H1 (cell line): ENCODE measurements at regions not wholly inside any gene's neighbourhood (a gene's known extent, or its start where the extent isn't known, plus 50 kb on each side); places are given as distances from the start of the nearest gene placed in this dataset.

Source experiments
- CTCF ChIA-PET: fragments of 300-600 bp; sonication (Branson Sonifier 250); formaldehyde crosslinking; loops from one replicate; lab custom pipeline; 2021; ENCODE audit not compliant: partially characterized antibody; lab: Charles Lee
- POLR2A ChIA-PET: fragments of 300-600 bp; sonication (Branson Sonifier 250); formaldehyde crosslinking; loops from one replicate; lab custom pipeline; 2021; ENCODE audit warnings: inconsistent platforms; ENCODE audit not compliant: partially characterized antibody; lab: Charles Lee
- DNase-seq, 2 experiments: peaks; one replicate each; pipeline versions ENCODE4 v3.0.0 to v3.0.0-alpha.2; 2010 to 2022; ENCODE audit warnings: low spot score in 2 of 2, low read depth in 1 of 2, mixed read lengths in 1 of 2
- FAIRE-seq: peaks from 2 replicates; lab custom pipeline; 2011; peaks lifted over from hg19 to GRCh38; lab: Jason Lieb, UNC
- H2AFZ ChIP-seq: 2 replicates; pipeline ENCODE4 v1.8.1; 2012; ENCODE audit warnings: low read length, inconsistent platforms
- H2AK5ac ChIP-seq: 2 replicates; pipeline ENCODE4 v1.6.1; 2013; ENCODE audit warnings: low read depth, low read length
- H2BK120ac ChIP-seq: replicated peaks from 2 replicates; pipeline ENCODE3; 2013; ENCODE audit warnings: low read depth, low read length, inconsistent platforms
- H2BK12ac ChIP-seq: 2 replicates; pipeline ENCODE4 v1.6.1; 2013; ENCODE audit warnings: low read depth, low read length
- H2BK15ac ChIP-seq: 2 replicates; pipeline ENCODE4 v1.6.1; 2013; ENCODE audit warnings: low read length
- H2BK20ac ChIP-seq: 2 replicates; pipeline ENCODE4 v1.6.1; 2013; ENCODE audit warnings: low read length
- H2BK5ac ChIP-seq: 2 replicates; pipeline ENCODE4 v1.6.1; 2013; ENCODE audit warnings: low read depth, low read length
- H3K14ac ChIP-seq: 2 replicates; pipeline ENCODE4 v1.6.1; 2013; ENCODE audit warnings: inconsistent platforms; ENCODE audit not compliant: insufficient read length
- H3K18ac ChIP-seq: 2 replicates; pipeline ENCODE4 v1.6.1; 2013; ENCODE audit warnings: low read length; ENCODE audit errors: extremely low read depth
- H3K23ac ChIP-seq: 2 replicates; pipeline ENCODE4 v1.6.1; 2013; ENCODE audit warnings: inconsistent platforms; ENCODE audit not compliant: insufficient read length
- H3K23me2 ChIP-seq: 2 replicates; pipeline ENCODE4 v1.6.1; 2013; ENCODE audit warnings: low read depth, low read length
- H3K27ac ChIP-seq: 2 replicates; pipeline ENCODE4 v1.6.1; 2011; ENCODE audit warnings: low read depth, low read length, inconsistent platforms
- H3K27me3 ChIP-seq, 4 experiments: replicated peaks in 1 of 4; 1 replicate in 1 of 4; 2 replicates in 3 of 4; pipeline versions ENCODE4 v1.6.1 to v1.8.1; 2011 to 2013; ENCODE audit warnings: low read length in 3 of 4, mild to moderate bottlenecking in 3 of 4, inconsistent platforms in 2 of 4, mixed read lengths in 2 of 4, moderate library complexity in 1 of 4; ENCODE audit not compliant: control insufficient read depth in 3 of 4, insufficient read depth in 3 of 4; ENCODE audit errors: extremely low read depth in 1 of 4
- H3K36me3 ChIP-seq, 4 experiments: 2 replicates each; pipeline versions ENCODE4 v1.6.1 to v1.8.1; 2011 to 2013; ENCODE audit warnings: mild to moderate bottlenecking in 4 of 4, low read length in 3 of 4, moderate library complexity in 2 of 4, control low read depth in 1 of 4, inconsistent platforms in 1 of 4; ENCODE audit not compliant: insufficient read depth in 4 of 4, control insufficient read depth in 2 of 4
- H3K4ac ChIP-seq: replicated peaks from 2 replicates; pipeline ENCODE3; 2013; ENCODE audit warnings: low read length, low read depth, mixed read lengths, inconsistent platforms; ENCODE audit not compliant: insufficient read length
- H3K4me1 ChIP-seq, 4 experiments: replicated peaks in 1 of 4; 1 replicate in 1 of 4; 2 replicates in 3 of 4; pipeline versions ENCODE4 v1.6.1 to v1.8.1; 2011 to 2013; ENCODE audit warnings: low read length in 3 of 4, inconsistent platforms in 2 of 4, mixed read lengths in 1 of 4; ENCODE audit not compliant: insufficient read depth in 4 of 4, control insufficient read depth in 3 of 4
- H3K4me2 ChIP-seq, 2 experiments: 2 replicates each; pipeline versions ENCODE4 v1.6.1 to v1.8.1; 2011 to 2013; ENCODE audit warnings: low read depth in 2 of 2, low read length in 2 of 2, control low read depth in 1 of 2, inconsistent platforms in 1 of 2, mild to moderate bottlenecking in 1 of 2; ENCODE audit not compliant: insufficient read depth in 1 of 2
- H3K4me3 ChIP-seq, 4 experiments: fragments of 200-600, 300-600 bp in 1 of 4; sonication (generic), shearing (Covaris generic), sonication (Bioruptor Twin) in 1 of 4; 2 replicates each; pipeline versions ENCODE4 v1.5.1 to v1.8.1; 2011 to 2016; ENCODE audit warnings: low read length in 4 of 4, low read depth in 3 of 4, control low read depth in 2 of 4, inconsistent platforms in 2 of 4, mild to moderate bottlenecking in 2 of 4, mixed read lengths in 1 of 4, moderate library complexity in 1 of 4; ENCODE audit not compliant: insufficient read depth in 2 of 4; ENCODE audit errors: extremely low read depth in 1 of 4
- H3K56ac ChIP-seq: replicated peaks from 2 replicates; pipeline ENCODE3; 2013; ENCODE audit warnings: low read depth, mild to moderate bottlenecking, mixed read lengths, low read length, inconsistent platforms; ENCODE audit not compliant: insufficient read length
- H3K79me1 ChIP-seq: 2 replicates; pipeline ENCODE4 v1.6.1; 2013; ENCODE audit warnings: low read depth, low read length, control low read depth
- H3K79me2 ChIP-seq, 2 experiments: 2 replicates each; pipeline versions ENCODE4 v1.6.1 to v1.8.1; 2012 to 2013; ENCODE audit warnings: low read length in 2 of 2, mild to moderate bottlenecking in 2 of 2, inconsistent platforms in 1 of 2; ENCODE audit not compliant: insufficient read depth in 2 of 2, control insufficient read depth in 1 of 2
- H3K9ac ChIP-seq, 4 experiments: replicated peaks in 1 of 4; 1 replicate in 1 of 4; 2 replicates in 3 of 4; pipeline versions ENCODE4 v1.6.1 to v1.8.1; 2011 to 2013; ENCODE audit warnings: low read depth in 3 of 4, low read length in 3 of 4, control low read depth in 2 of 4, mild to moderate bottlenecking in 2 of 4, moderate library complexity in 2 of 4, inconsistent platforms in 1 of 4; ENCODE audit errors: extremely low read depth in 1 of 4
- H3K9me3 ChIP-seq, 2 experiments: 2 replicates each; pipeline versions ENCODE4 v1.6.1 to v1.8.1; 2012 to 2013; ENCODE audit warnings: mild to moderate bottlenecking in 2 of 2, moderate library complexity in 2 of 2, control low read depth in 1 of 2, inconsistent platforms in 1 of 2, low read depth in 1 of 2, low read length in 1 of 2, mixed read lengths in 1 of 2; ENCODE audit not compliant: insufficient read depth in 2 of 2
- H4K20me1 ChIP-seq, 2 experiments: replicated peaks in 1 of 2; 2 replicates each; pipeline versions ENCODE3 to v1.8.1; 2011 to 2013; ENCODE audit warnings: inconsistent platforms in 2 of 2, low read length in 2 of 2, mild to moderate bottlenecking in 1 of 2; ENCODE audit not compliant: insufficient read depth in 2 of 2, control insufficient read depth in 1 of 2
- H4K5ac ChIP-seq: 2 replicates; pipeline ENCODE4 v1.6.1; 2013; ENCODE audit warnings: low read length, low read depth, mixed read lengths, inconsistent platforms; ENCODE audit not compliant: insufficient read length
- H4K8ac ChIP-seq: 2 replicates; pipeline ENCODE4 v1.8.0; 2013; ENCODE audit warnings: mild to moderate bottlenecking, moderate library complexity, low read length, inconsistent platforms; ENCODE audit not compliant: insufficient read depth; ENCODE audit errors: extremely low read depth
- H4K91ac ChIP-seq: replicated peaks from 2 replicates; pipeline ENCODE3; 2013; ENCODE audit warnings: low read length, mixed read lengths, inconsistent platforms; ENCODE audit not compliant: insufficient read length
- EP300 ChIP-seq, 2 experiments: IDR thresholded peaks; 1 replicate in 1 of 2; 2 replicates in 1 of 2; pipeline ENCODE4 v1.6.1; 2011 to 2012; ENCODE audit warnings: low read depth in 2 of 2, low read length in 2 of 2, mild to moderate bottlenecking in 2 of 2, borderline replicate concordance in 1 of 2, inconsistent platforms in 1 of 2, moderate library complexity in 1 of 2
- HDAC6 ChIP-seq: IDR thresholded peaks from one replicate; pipeline ENCODE4 v1.7.1; 2012; ENCODE audit warnings: low read depth, mild to moderate bottlenecking, inconsistent platforms, low read length, moderate library complexity
- RXRA ChIP-seq: IDR thresholded peaks from 2 replicates; pipeline ENCODE4 v1.6.1; 2011; ENCODE audit warnings: low read depth, mild to moderate bottlenecking, low read length, moderate library complexity; ENCODE audit not compliant: insufficient read depth
- WGBS, 2 experiments: shearing (Covaris generic) in 1 of 2; methylation state at CpG; one replicate each; pipeline versions ENCODE4 v1.1.6 to v1.1.7; 2013 to 2015; ENCODE audit warnings: low lambda C conversion rate in 2 of 2, mixed read lengths in 2 of 2, inconsistent platforms in 1 of 2, low coverage in 1 of 2, missing lambda C conversion rate in 1 of 2; ENCODE audit not compliant: insufficient replicate concordance in 2 of 2, insufficient coverage in 1 of 2, insufficient read length in 1 of 2; ENCODE audit errors: extremely low coverage in 1 of 2, missing lambda C conversion rate in 1 of 2; 5-methylcytosine and 5-hydroxymethylcytosine counted together
- TF ChIP-seq, protein P1 (sequence below): IDR thresholded peaks from 2 replicates; pipeline ENCODE4 v1.6.1; 2011; ENCODE audit warnings: low read depth, mild to moderate bottlenecking, low read length; ENCODE audit not compliant: insufficient read depth
- TF ChIP-seq, protein P2 (sequence below): IDR thresholded peaks from 2 replicates; pipeline ENCODE4 v1.6.1; 2012; ENCODE audit warnings: low read length, inconsistent platforms

DNA sequence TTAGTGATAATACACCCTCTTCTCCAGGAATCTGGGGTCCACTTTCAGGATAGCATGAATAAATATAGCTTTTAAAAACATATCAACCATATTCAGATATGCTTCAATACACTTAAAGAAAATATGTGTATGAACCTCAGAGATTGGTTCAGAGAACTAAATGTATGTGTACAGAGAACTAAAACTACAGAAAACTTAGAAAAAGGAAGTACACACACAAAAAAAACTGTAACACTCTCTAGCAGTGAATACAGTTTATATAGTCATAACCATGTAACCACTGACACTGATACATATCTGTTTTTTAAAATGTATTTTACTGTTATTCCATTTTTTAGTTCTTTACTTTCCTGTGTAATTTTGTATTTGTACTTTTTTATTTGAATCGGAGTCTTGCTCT, 365.2 kb downstream of the RPS4Y2 start:
- Histone ChIP-seq H3K79me2 (no peaks in the 10 kb centered on the region), H3K9me3 (peaks cover 10 to 16% of the 10 kb centered on the region in 2 experiments; a peak in 2 of 4 replicates), H3K4me3 (no peak overlapping the region), H3K79me1 (no peaks in the 10 kb centered on the region), H4K20me1 (no peaks in the 10 kb centered on the region), H3K4me2 (no peak overlapping the region), H4K5ac (no peak overlapping the region), H3K56ac (no peak overlapping the region), H3K23ac (no peak overlapping the region), H2AFZ (no peak overlapping the region), H3K23me2 (no peaks in the 10 kb centered on the region), H4K91ac (no peak overlapping the region), H2AK5ac (no peak overlapping the region), H2BK12ac (no peak overlapping the region), H3K18ac (no peak overlapping the region), H3K9ac (no peak overlapping the region), H3K36me3 (no peaks in the 10 kb centered on the region; a peak in 1 of 8 replicates), H3K27ac (no peak overlapping the region), H3K27me3 (no peaks in the 10 kb centered on the region), H3K4ac (no peak overlapping the region), H2BK5ac (no peak overlapping the region), H2BK120ac (no peak overlapping the region), H2BK20ac (no peak overlapping the region), H3K14ac (no peak overlapping the region), H2BK15ac (no peak overlapping the region), H3K4me1 (no peaks in the 10 kb centered on the region), H4K8ac (no peak overlapping the region)
- DNase-seq (no peak), FAIRE-seq (no peak)
- TF ChIP-seq, protein P1, sequence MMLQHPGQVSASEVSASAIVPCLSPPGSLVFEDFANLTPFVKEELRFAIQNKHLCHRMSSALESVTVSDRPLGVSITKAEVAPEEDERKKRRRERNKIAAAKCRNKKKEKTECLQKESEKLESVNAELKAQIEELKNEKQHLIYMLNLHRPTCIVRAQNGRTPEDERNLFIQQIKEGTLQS = no peak
- TF ChIP-seq RXRA (no peak), EP300 (IDR thresholded peaks at IDR 0.05; ENCODE audit: borderline replicate concordance in 1 of 2, low read depth in 2 of 2, low read length in 2 of 2) (no peak), HDAC6 (no peak)
- TF ChIP-seq, protein P2, sequence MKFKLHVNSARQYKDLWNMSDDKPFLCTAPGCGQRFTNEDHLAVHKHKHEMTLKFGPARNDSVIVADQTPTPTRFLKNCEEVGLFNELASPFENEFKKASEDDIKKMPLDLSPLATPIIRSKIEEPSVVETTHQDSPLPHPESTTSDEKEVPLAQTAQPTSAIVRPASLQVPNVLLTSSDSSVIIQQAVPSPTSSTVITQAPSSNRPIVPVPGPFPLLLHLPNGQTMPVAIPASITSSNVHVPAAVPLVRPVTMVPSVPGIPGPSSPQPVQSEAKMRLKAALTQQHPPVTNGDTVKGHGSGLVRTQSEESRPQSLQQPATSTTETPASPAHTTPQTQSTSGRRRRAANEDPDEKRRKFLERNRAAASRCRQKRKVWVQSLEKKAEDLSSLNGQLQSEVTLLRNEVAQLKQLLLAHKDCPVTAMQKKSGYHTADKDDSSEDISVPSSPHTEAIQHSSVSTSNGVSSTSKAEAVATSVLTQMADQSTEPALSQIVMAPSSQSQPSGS = no peak
- 100% methylated on average over 1 of the region's 1 CpG; no CpG with 5 or more reads in 1 of the 2 experiments for WGBS, 2 experiments
- POLR2A ChIA-PET = no interaction called here
- CTCF ChIA-PET = interaction anchor here (0.9 kb wide), 1 partner anchor 251 kb away, joined by 3 read pairs; no protein-coding TSS in a partner anchor
